GM13977 (cell line): ENCODE measurements at regions not wholly inside any gene's neighbourhood (a gene's known extent, or its start where the extent isn't known, plus 50 kb on each side); places are given as distances from the start of the nearest gene placed in this dataset.

Experiments used
- DNase-seq: peaks from one replicate; pipeline ENCODE4 v3.0.0; 2012; ENCODE audit warnings: low spot score
- in situ Hi-C: fragments of 300-500 bp; cut with MboI; formaldehyde crosslinking; loops from one replicate; pipeline ENCODE4 v1.12.0; 2022; ENCODE audit warnings: low sequenced_read_pairs, low pct_unique_long_range_greater_than_20kb, mixed read lengths, inconsistent platforms; ENCODE audit not compliant: unreplicated experiment
- TF ChIP-seq, protein P1 (sequence below): IDR thresholded peaks from 2 replicates; pipeline ENCODE4 v1.5.1; 2012; ENCODE audit warnings: mild to moderate bottlenecking, control low read depth; ENCODE audit not compliant: insufficient read depth; ENCODE audit errors: extremely low read depth, missing control alignments

- TF ChIP-seq, protein P1, sequence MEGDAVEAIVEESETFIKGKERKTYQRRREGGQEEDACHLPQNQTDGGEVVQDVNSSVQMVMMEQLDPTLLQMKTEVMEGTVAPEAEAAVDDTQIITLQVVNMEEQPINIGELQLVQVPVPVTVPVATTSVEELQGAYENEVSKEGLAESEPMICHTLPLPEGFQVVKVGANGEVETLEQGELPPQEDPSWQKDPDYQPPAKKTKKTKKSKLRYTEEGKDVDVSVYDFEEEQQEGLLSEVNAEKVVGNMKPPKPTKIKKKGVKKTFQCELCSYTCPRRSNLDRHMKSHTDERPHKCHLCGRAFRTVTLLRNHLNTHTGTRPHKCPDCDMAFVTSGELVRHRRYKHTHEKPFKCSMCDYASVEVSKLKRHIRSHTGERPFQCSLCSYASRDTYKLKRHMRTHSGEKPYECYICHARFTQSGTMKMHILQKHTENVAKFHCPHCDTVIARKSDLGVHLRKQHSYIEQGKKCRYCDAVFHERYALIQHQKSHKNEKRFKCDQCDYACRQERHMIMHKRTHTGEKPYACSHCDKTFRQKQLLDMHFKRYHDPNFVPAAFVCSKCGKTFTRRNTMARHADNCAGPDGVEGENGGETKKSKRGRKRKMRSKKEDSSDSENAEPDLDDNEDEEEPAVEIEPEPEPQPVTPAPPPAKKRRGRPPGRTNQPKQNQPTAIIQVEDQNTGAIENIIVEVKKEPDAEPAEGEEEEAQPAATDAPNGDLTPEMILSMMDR: no peak
- DNase-seq: no peak
- in situ Hi-C loops: no loop called here
Measured at GRCh38 chr2:12173943-12174340, 427.5 kb downstream of the LPIN1 start.

DNA sequence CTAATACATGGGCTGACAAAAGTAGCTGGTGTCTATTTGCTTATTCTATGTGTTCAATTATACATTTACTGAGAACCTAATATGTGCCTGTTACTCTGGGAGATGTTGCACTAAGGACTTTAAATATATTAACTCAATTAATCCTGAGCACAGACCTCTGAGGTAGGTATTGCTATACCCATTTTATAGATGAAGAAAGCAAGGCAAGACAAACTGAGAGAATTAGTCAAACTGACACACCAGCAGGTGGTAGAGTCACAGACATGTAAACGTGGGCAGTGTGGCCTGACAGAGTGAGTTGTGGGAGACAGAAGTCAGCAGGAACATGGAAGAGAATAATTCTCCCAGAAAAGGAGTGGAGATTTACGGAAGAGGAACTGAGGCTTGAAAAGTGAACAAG lies 428.9 kb downstream of the LPIN1 start:
- TF ChIP-seq, protein P1: no peak
- in situ Hi-C loops: no loop called here
- DNase-seq: no peak

- TF ChIP-seq, protein P1: no peak
- in situ Hi-C loops: no loop called here
- DNase-seq: peak; percentile 55
Measured at GRCh38 chr2:12176623-12177454, 430.4 kb downstream of the LPIN1 start.

DNA sequence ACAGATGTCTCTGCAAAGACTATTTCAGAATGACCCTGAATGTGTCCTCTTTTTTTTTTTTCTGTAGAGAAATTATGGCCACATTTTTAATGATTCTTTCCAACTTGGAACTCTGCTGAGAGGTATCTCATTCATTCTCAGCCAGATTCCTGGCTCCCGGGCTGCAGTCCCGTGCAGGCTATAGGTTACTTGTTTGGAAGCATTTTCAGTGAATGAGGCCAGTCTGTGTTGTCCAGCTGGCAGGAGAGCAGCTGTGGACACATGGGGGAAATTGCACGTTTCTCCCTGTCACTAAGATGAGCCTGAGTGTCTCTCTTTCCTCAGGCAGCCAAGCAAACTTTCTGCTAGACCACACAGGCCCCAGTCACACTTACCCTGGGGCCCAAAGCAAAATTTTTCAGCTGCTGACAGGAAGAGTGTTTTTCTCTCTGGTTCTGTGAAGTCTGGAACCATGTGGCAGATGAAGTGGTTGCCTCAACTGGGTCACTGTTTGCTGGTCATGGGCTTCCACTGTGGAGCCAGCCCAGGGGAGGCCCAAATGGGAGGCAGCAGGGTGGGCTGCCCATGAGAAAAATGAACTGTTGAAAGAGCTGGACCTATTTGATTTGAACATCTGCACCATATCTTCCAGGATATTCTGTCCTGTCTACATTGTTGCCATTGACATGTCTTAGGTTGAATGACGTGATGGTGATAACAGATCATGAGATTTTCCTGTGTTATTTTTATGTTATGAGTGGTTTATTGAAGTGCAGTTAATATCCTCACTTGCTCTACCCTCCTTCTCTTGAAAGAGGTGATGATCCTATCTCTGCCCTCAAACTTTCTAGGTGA lies 431.2 kb downstream of the LPIN1 start:
- TF ChIP-seq, protein P1: no peak
- peak; percentile 31 for DNase-seq
- in situ Hi-C loops: no loop called here

DNA sequence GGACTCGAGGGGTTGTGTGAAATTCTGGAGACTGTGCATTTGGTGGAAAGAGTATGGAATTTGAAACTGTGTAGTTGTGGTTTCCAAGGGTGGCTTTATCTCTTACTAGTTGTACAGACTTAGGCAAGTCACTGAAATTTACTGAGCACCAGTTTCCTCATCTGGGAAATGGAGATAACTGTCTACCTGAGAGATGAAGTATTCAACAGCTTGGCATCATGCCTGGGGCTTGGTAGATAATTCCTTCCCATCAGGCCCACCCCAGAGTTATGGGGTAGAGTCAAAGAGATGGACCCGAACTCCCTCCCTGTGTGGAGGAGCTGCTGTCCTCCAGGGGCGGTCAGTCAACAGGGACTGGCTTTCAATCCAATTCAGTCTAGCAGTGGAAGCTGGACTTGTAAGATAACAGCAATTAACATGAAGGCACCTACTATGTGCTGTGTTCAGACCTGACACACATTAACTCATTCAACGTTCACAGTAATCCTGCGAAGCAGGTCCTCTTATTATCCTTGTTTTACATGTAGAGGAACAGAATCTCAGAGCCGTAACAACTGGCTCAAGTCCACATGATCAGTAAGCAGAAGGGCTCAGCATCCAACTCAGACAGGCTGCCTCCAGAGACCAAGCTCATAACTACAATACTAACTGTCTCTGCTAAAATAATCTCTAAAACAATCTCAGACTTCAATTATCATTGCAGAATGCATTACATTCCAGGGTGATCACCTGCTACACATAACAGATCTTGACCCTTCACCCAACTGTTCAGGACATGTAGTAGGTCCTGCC lies 432.1 kb downstream of the LPIN1 start:
- no peak for DNase-seq

DNA sequence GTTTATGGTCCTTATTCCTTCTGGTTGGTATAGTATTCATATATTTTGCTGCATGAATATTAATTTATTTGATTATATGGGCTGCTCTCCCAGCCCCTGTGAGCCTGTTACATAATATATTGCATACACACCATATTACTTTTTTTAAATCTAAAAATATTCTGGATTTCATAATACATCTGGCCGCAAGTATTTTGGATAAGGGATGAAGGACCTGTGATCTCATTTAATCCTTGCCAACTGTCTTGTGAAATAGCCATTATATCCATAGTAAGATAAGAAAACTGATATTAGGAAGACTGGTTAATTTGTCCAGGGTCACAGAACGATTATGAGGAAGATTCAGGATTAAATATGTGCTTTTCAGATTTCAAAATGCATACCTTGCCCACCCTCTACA lies 433.6 kb downstream of the LPIN1 start:
- TF ChIP-seq, protein P1: no peak
- in situ Hi-C loops: no loop called here
- no peak for DNase-seq

More for the DNA sequence above, 432.1 kb downstream of the LPIN1 start:
- in situ Hi-C loops: no loop called here
- TF ChIP-seq, protein P1: no peak
